Right cardiac atrium (tissue), 5 donors: ENCODE measurements at regions not wholly inside any gene's neighbourhood (a gene's known extent, or its start where the extent isn't known, plus 50 kb on each side); places are given as distances from the start of the nearest gene placed in this dataset.
"Not testable (repeated sequence)": the region's sequence is repeated elsewhere in the genome, so short reads cannot be mapped to it uniquely, and the experiment has no call there.

ENCODE experiments used
- ATAC-seq, 2 donors: fragments of 200-7000 bp; cut with Tn5 transposase; one replicate each; pipeline versions ENCODE4 v1.8.0 to v1.9.1; 2020; ENCODE audit warnings: moderate library complexity in 2 of 2, mild to moderate bottlenecking in 1 of 2
- DNase-seq, 3 donors: peaks; one replicate each; pipeline ENCODE4 v3.0.0-alpha.2; 2020
- H3K27ac ChIP-seq: one replicate; pipeline ENCODE4 v1.5.1; 2013; ENCODE audit warnings: mild to moderate bottlenecking, low read length, control low read depth, moderate library complexity
- H3K27me3 ChIP-seq: one replicate; pipeline ENCODE4 v1.6.1; 2013; ENCODE audit not compliant: control insufficient read depth, insufficient read depth
- H3K4me1 ChIP-seq: one replicate; pipeline ENCODE4 v1.6.1; 2013; ENCODE audit warnings: low read length; ENCODE audit not compliant: control insufficient read depth, insufficient read depth
- H3K4me3 ChIP-seq: one replicate; pipeline ENCODE4 v1.5.1; 2013; ENCODE audit warnings: low read length, control low read depth
- H3K9me3 ChIP-seq: one replicate; pipeline ENCODE4 v1.6.1; 2013; ENCODE audit warnings: low read length; ENCODE audit not compliant: control insufficient read depth
- WGBS: extraction: QIAGEN DNeasy Blood & Tissue Kit; methylation state at CpG from one replicate; pipeline ENCODE4 v1.1.7; 2013; 5-methylcytosine and 5-hydroxymethylcytosine counted together
- intact Hi-C, 4 donors: fragments of 100-400 bp; cut with DNase I; formaldehyde crosslinking; loops; one replicate each; pipeline versions ENCODE4 v1.11.0 to v1.14.0; 2022 to 2023
- donor health status: healthy with polysubstance abuse.
- donor health status: DM: no; HTN: yes; CAD: no.
- donor health status: DM: no; HTN: no; CAD: no.
- donor health status: DM: no; HTN: yes; CAD: no; lungs with severe emphysema.
- donor health status: DM: yes; HTN: yes; CAD: no.

- 75% methylated on average over 1 of the region's 1 CpG for WGBS
- H3K27me3 ChIP-seq = no peaks in the 10 kb centered on the region
- DNase-seq (no peak), ATAC-seq (no peak)
- H3K9me3 ChIP-seq = no peaks in the 10 kb centered on the region
- intact Hi-C loops = no loop called here
- no peak overlapping the region for H3K4me3 ChIP-seq
- H3K27ac ChIP-seq = no peak overlapping the region
- H3K4me1 ChIP-seq = peaks cover under 1% of the 10 kb centered on the region
Observed at GRCh38 chr9:75683591-75683990, 206.9 kb upstream of the PCSK5 start.

- peaks cover 1% of the 10 kb centered on the region for H3K4me1 ChIP-seq
- intact Hi-C loops = no loop called here
- no peak overlapping the region for H3K27ac ChIP-seq
- H3K4me3 ChIP-seq = no peak overlapping the region
- no peak for ATAC-seq
- H3K9me3 ChIP-seq = no peaks in the 10 kb centered on the region
- no peaks in the 10 kb centered on the region for H3K27me3 ChIP-seq
- 71% methylated on average over 4 of the region's 4 CpGs for WGBS
- DNase-seq = no peak
Observed at GRCh38 chr9:75685062-75685461, 205.4 kb upstream of the PCSK5 start.

GRCh38 chr9:75687359-75687953, 203.0 kb upstream of the PCSK5 start:
- Histone ChIP-seq H3K4me1 (peaks cover 1% of the 10 kb centered on the region), H3K9me3 (no peaks in the 10 kb centered on the region), H3K4me3 (no peak overlapping the region), H3K27me3 (no peaks in the 10 kb centered on the region), H3K27ac (no peak overlapping the region)
- 59% methylated on average over 2 of the region's 2 CpGs for WGBS
- DNase-seq (no peak), ATAC-seq (no peak)
- intact Hi-C loops = no loop called here

GRCh38 chr9:75690551-75690950, 199.9 kb upstream of the PCSK5 start:
- H3K27me3 ChIP-seq, DNase-seq, H3K9me3 ChIP-seq, H3K4me1 ChIP-seq, ATAC-seq, H3K27ac ChIP-seq, H3K4me3 ChIP-seq, intact Hi-C loops: not testable (repeated sequence)

GRCh38 chr9:75691408-75691807, 199.1 kb upstream of the PCSK5 start:
- no peaks in the 10 kb centered on the region for H3K9me3 ChIP-seq
- intact Hi-C loops = no loop called here
- H3K27me3 ChIP-seq = no peaks in the 10 kb centered on the region
- H3K4me1 ChIP-seq = peaks cover 1% of the 10 kb centered on the region
- H3K27ac ChIP-seq = no peak overlapping the region
- H3K4me3 ChIP-seq = no peak overlapping the region
- 90% methylated on average over 1 of the region's 1 CpG for WGBS
- ATAC-seq (no peak), DNase-seq (no peak)

- no peak overlapping the region for H3K27ac ChIP-seq
- peaks cover 1% of the 10 kb centered on the region for H3K4me1 ChIP-seq
- intact Hi-C loops = no loop called here
- no peaks in the 10 kb centered on the region for H3K9me3 ChIP-seq
- no peak overlapping the region for H3K4me3 ChIP-seq
- DNase-seq (no peak), ATAC-seq (no peak)
- 59% methylated on average over 3 of the region's 3 CpGs for WGBS
- no peaks in the 10 kb centered on the region for H3K27me3 ChIP-seq
Observed at GRCh38 chr9:75692309-75692708, 198.2 kb upstream of the PCSK5 start.

- Histone ChIP-seq H3K4me1 (peaks cover 4% of the 10 kb centered on the region), H3K4me3 (no peak overlapping the region), H3K27me3 (no peaks in the 10 kb centered on the region), H3K27ac (no peak overlapping the region), H3K9me3 (no peaks in the 10 kb centered on the region)
- no peak for ATAC-seq
- DNase-seq = no peak
- WGBS = 0% methylated on average over 1 of the region's 1 CpG
- intact Hi-C loops = no loop called here
Observed at GRCh38 chr9:75695921-75696320, 194.6 kb upstream of the PCSK5 start.

GRCh38 chr9:75699017-75699416, 191.5 kb upstream of the PCSK5 start:
- intact Hi-C loops = no loop called here
- H3K27me3 ChIP-seq = no peaks in the 10 kb centered on the region

GRCh38 chr9:75699625-75700251, 190.7 kb upstream of the PCSK5 start:
- intact Hi-C loops = no loop called here
- Histone ChIP-seq H3K4me3 (no peak overlapping the region), H3K27ac (no peak overlapping the region), H3K9me3 (no peaks in the 10 kb centered on the region), H3K4me1 (peaks cover 4% of the 10 kb centered on the region), H3K27me3 (no peaks in the 10 kb centered on the region)
- 89% methylated on average over 1 of the region's 1 CpG for WGBS
- no peak for DNase-seq
- ATAC-seq = no peak

More at GRCh38 chr9:75699017-75699416, 191.5 kb upstream of the PCSK5 start:
- Histone ChIP-seq H3K4me3 (no peak overlapping the region), H3K4me1 (peaks cover 4% of the 10 kb centered on the region), H3K27ac (no peak overlapping the region), H3K9me3 (no peaks in the 10 kb centered on the region)
- DNase-seq (no peak), ATAC-seq (peak in 1 of 2 donors; percentile 69)

GRCh38 chr9:75700252-75700640, 190.2 kb upstream of the PCSK5 start:
- ATAC-seq (no peak), DNase-seq (no peak)
- H3K4me3 ChIP-seq = no peak overlapping the region
- 41% methylated on average over 1 of the region's 1 CpG for WGBS
- peaks cover 4% of the 10 kb centered on the region for H3K4me1 ChIP-seq
- H3K27ac ChIP-seq = no peak overlapping the region
- intact Hi-C loops = no loop called here
- H3K27me3 ChIP-seq = no peaks in the 10 kb centered on the region
- no peaks in the 10 kb centered on the region for H3K9me3 ChIP-seq

GRCh38 chr9:75707191-75707590, 183.3 kb upstream of the PCSK5 start:
- 98% methylated on average over 2 of the region's 2 CpGs for whole genome bisulfite sequencing
- Histone ChIP-seq H3K9me3 (no peaks in the 10 kb centered on the region), H3K4me1 (peaks cover 1% of the 10 kb centered on the region), H3K4me3 (no peak overlapping the region), H3K27ac (no peak overlapping the region), H3K27me3 (no peaks in the 10 kb centered on the region)
- intact Hi-C loops = no loop called here
- DNase-seq (no peak), ATAC-seq (no peak)

- Histone ChIP-seq H3K4me3 (no peak overlapping the region), H3K9me3 (no peaks in the 10 kb centered on the region), H3K4me1 (peaks cover 5% of the 10 kb centered on the region), H3K27ac (no peak overlapping the region), H3K27me3 (no peaks in the 10 kb centered on the region)
- DNase-seq = no peak
- WGBS = 78% methylated on average over 2 of the region's 2 CpGs
- intact Hi-C loops = no loop called here
- ATAC-seq = no peak
Observed at GRCh38 chr9:75709698-75710097, 180.8 kb upstream of the PCSK5 start.
